Smooth muscle cell (in vitro differentiated cells): ENCODE measurements at regions not wholly inside any gene's neighbourhood (a gene's known extent, or its start where the extent isn't known, plus 50 kb on each side); places are given as distances from the start of the nearest gene placed in this dataset.

Experiments
- DNase-seq: peaks from one replicate; lab custom pipeline; 2025; ENCODE audit not compliant: unreplicated experiment; lab: John Stamatoyannopoulos, UW
- H2AFZ ChIP-seq: fragments of 200-600 bp; sonication (generic); 2 replicates; pipeline ENCODE4 v1.6.0; 2016; ENCODE audit warnings: antibody characterized with exemption, low read depth, mild to moderate bottlenecking
- H3F3A ChIP-seq: fragments of 200-600 bp; sonication (generic); 2 replicates; pipeline ENCODE4 v1.6.0; 2017; ENCODE audit warnings: antibody characterized with exemption, low read depth
- H3K27ac ChIP-seq: fragments of 200-600 bp; sonication (generic); 2 replicates; pipeline ENCODE4 v1.5.1; 2016; ENCODE audit warnings: low read depth, mild to moderate bottlenecking
- H3K27me3 ChIP-seq: fragments of 200-600 bp; sonication (generic); 2 replicates; pipeline ENCODE4 v1.6.1; 2016; ENCODE audit warnings: low read depth, mild to moderate bottlenecking
- H3K36me3 ChIP-seq: fragments of 200-600 bp; sonication (generic); 2 replicates; pipeline ENCODE4 v1.5.1; 2016; ENCODE audit warnings: low read depth
- H3K4me1 ChIP-seq: fragments of 200-600 bp; sonication (generic); 2 replicates; pipeline ENCODE4 v1.5.1; 2016; ENCODE audit warnings: low read depth
- H3K4me2 ChIP-seq: fragments of 200-600 bp; sonication (generic); 2 replicates; pipeline ENCODE4 v1.6.0; 2016; ENCODE audit warnings: mild to moderate bottlenecking
- H3K4me3 ChIP-seq: fragments of 200-600 bp; sonication (generic); 2 replicates; pipeline ENCODE4 v1.5.1; 2016; ENCODE audit warnings: mild to moderate bottlenecking
- H3K79me2 ChIP-seq: fragments of 200-600 bp; sonication (generic); 2 replicates; pipeline ENCODE4 v1.6.0; 2016; ENCODE audit warnings: low read depth, mild to moderate bottlenecking
- H3K9ac ChIP-seq: fragments of 200-600 bp; sonication (generic); 2 replicates; pipeline ENCODE4 v1.6.0; 2016; ENCODE audit warnings: low read depth
- H3K9me3 ChIP-seq: fragments of 200-600 bp; sonication (generic); replicated peaks from 2 replicates; pipeline ENCODE4 v1.5.1; 2016; ENCODE audit warnings: low read depth
- H4K20me1 ChIP-seq: fragments of 200-600 bp; sonication (generic); 2 replicates; pipeline ENCODE4 v1.6.0; 2016; ENCODE audit warnings: low read depth
- CTCF ChIP-seq: fragments of 200-600 bp; sonication (generic); IDR thresholded peaks from 2 replicates; pipeline ENCODE4 v1.5.1; 2017; ENCODE audit warnings: borderline replicate concordance, mild to moderate bottlenecking, antibody characterized with exemption; ENCODE audit not compliant: insufficient read depth, poor library complexity, severe bottlenecking
- WGBS: methylation state at CpG from one replicate; pipeline ENCODE4 v1.1.7; 2016; ENCODE audit warnings: low lambda C conversion rate; 5-methylcytosine and 5-hydroxymethylcytosine counted together

DNA sequence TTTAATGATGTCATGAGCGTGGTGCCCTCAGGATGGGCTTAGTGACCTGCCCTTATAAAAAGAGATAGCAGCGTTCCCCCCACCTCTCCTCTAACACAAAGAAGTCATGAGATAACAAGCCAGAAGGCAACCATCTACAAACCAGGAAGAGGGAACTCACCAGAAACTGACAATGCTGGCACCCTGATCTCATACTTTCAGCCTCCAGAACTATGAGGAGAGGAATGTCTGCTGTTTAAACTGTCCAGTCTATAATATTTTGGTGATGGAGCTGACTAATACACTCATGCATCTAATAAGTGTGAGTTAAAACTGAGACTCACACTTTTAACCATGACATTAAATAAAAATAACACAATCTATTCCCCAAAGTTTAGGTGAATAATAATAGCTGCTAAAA is 156.1 kb upstream of the SPEF2 start:
- no peak for TF ChIP-seq CTCF
- Histone ChIP-seq H4K20me1 (no peaks in the 10 kb centered on the region), H3K9ac (no peak overlapping the region), H3F3A (no peaks in the 10 kb centered on the region), H3K79me2 (no peaks in the 10 kb centered on the region), H3K27me3 (no peaks in the 10 kb centered on the region), H3K27ac (no peak overlapping the region), H3K4me2 (no peak overlapping the region), H2AFZ (peak overlapping the region; percentile 57), H3K9me3 (no peaks in the 10 kb centered on the region), H3K4me3 (no peak overlapping the region), H3K4me1 (no peaks in the 10 kb centered on the region), H3K36me3 (no peaks in the 10 kb centered on the region)
- 74% methylated on average over 2 of the region's 2 CpGs for WGBS
- no peak for DNase-seq

- Histone ChIP-seq H3K9me3 (no peaks in the 10 kb centered on the region), H3K4me3 (no peak overlapping the region), H4K20me1 (no peaks in the 10 kb centered on the region), H3F3A (no peaks in the 10 kb centered on the region), H3K27me3 (no peaks in the 10 kb centered on the region), H3K36me3 (no peaks in the 10 kb centered on the region), H3K79me2 (no peaks in the 10 kb centered on the region), H2AFZ (no peak overlapping the region), H3K27ac (no peak overlapping the region), H3K4me2 (no peak overlapping the region), H3K4me1 (no peaks in the 10 kb centered on the region), H3K9ac (no peak overlapping the region)
- WGBS: 56% methylated on average over 1 of the region's 1 CpG
- no peak for TF ChIP-seq CTCF
- no peak for DNase-seq
These were observed 158.8 kb upstream of the SPEF2 start for GRCh38 chr5:35458824-35459207.

DNA sequence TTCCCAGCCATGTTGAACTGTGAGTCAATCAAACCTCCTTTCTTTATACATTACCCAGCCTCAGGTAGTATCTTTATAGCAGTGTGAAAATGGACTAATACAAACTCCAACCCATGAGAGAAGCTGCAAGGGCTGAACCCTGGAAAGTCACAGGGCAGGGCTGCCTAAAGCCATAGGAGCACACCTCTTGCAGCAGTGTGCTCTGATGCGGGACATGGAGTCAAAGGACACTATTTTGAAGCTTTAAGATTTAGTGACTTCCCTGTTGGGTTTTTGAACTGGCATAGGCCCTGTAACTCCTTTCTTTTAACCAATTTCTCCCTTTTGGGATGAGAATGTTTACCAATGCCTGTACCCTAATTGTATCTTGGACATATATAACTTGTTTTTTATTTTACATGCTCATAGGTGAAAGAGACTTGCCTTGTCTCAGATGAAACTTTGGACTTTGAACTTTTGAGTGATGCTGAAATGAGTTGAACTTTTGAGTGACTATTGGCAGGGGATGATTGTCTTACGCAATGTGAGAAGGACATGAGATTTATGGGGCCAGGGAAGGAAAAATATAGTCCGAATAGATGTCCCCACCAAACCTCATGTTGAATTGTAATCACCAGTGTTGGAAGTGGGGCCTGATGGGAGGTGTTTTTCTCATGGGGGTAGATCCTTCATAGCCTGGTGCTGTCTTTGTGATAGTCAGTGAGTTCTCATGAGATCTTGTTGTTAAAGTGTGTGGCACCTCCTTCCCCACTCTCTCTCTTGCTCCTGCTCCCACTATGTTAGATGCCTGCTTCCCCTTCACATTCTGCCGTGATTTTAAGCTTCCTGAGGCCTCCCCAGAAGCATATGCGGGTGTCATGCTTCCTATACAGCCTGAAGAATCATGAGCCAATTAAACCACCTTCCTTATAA is 159.5 kb upstream of the SPEF2 start:
- Histone ChIP-seq H3K4me1 (no peaks in the 10 kb centered on the region), H3K36me3 (no peaks in the 10 kb centered on the region), H3K27ac (no peak overlapping the region), H3K9ac (no peak overlapping the region), H3K4me2 (no peak overlapping the region), H4K20me1 (no peaks in the 10 kb centered on the region), H3K27me3 (no peaks in the 10 kb centered on the region), H3K4me3 (no peak overlapping the region), H2AFZ (no peak overlapping the region), H3K79me2 (no peaks in the 10 kb centered on the region), H3K9me3 (no peaks in the 10 kb centered on the region), H3F3A (no peaks in the 10 kb centered on the region)
- no peak for TF ChIP-seq CTCF
- no peak for DNase-seq
- WGBS: 89% methylated on average over 5 of the region's 5 CpGs

GRCh38 chr5:35456506-35456905 is 161.2 kb upstream of the SPEF2 start:
- Histone ChIP-seq H3K4me1 (no peaks in the 10 kb centered on the region), H3K9ac (no peak overlapping the region), H2AFZ (no peak overlapping the region), H3K4me2 (no peak overlapping the region), H3F3A (no peaks in the 10 kb centered on the region), H3K9me3 (no peaks in the 10 kb centered on the region), H4K20me1 (no peaks in the 10 kb centered on the region), H3K36me3 (no peaks in the 10 kb centered on the region), H3K79me2 (no peaks in the 10 kb centered on the region), H3K4me3 (no peak overlapping the region), H3K27ac (no peak overlapping the region), H3K27me3 (no peaks in the 10 kb centered on the region)
- DNase-seq: no peak
- TF ChIP-seq CTCF: no peak
- WGBS: 90% methylated on average over 1 of the region's 1 CpG
